ENCODE measurements at regions not wholly inside any gene's neighbourhood (a gene's known extent, or its start where the extent isn't known, plus 50 kb on each side); places are given as distances from the start of the nearest gene placed in this dataset.

DNA sequence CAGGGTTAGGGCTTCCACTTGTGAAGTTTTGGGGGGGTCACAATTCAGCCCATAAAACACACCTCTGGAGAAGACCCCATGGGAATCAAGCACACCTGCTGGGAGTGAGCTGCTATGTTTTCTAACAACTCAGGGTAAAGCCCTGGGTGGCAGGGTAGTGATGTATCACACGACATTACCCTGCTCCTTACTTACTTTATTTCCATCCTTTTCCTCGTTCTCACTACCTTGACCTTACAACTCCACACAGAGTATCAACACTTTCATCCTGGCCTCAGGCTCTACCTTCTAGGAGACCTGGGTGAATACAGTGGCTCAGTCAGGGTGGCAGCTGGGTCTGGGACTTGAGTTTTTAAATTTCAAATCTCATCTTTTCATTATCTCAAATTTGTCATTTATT is 290.3 kb downstream of the CYRIA start:
- H3K4me3 Mint-ChIP-seq = no peak overlapping the region
- Histone ChIP-seq H3K27me3 (ENCODE audit: insufficient read depth, low read length, poor library complexity, severe bottlenecking) (no peaks in the 10 kb centered on the region), H3K9me3 (ENCODE audit: low read length) (no peaks in the 10 kb centered on the region), H3K4me1 (ENCODE audit: insufficient read depth, low read length) (no peaks in the 10 kb centered on the region), H3K4me3 (ENCODE audit: low read length) (no peak overlapping the region), H3K27ac (ENCODE audit: low read depth, low read length) (no peak overlapping the region), H3K36me3 (ENCODE audit: insufficient read depth, low read length) (no peaks in the 10 kb centered on the region)
- H3K27ac Mint-ChIP-seq = no peak overlapping the region
- ChIA-PET CTCF (no interaction called here), POLR2A (no interaction called here)
- H3K36me3 Mint-ChIP-seq = no peaks in the 10 kb centered on the region
- no peaks in the 10 kb centered on the region for H3K4me1 Mint-ChIP-seq
- no peaks in the 10 kb centered on the region for H3K9me3 Mint-ChIP-seq
- no peak for DNase-seq
- peaks cover 0 to 1% of the 10 kb centered on the region in 2 donors for H3K27me3 Mint-ChIP-seq

DNA sequence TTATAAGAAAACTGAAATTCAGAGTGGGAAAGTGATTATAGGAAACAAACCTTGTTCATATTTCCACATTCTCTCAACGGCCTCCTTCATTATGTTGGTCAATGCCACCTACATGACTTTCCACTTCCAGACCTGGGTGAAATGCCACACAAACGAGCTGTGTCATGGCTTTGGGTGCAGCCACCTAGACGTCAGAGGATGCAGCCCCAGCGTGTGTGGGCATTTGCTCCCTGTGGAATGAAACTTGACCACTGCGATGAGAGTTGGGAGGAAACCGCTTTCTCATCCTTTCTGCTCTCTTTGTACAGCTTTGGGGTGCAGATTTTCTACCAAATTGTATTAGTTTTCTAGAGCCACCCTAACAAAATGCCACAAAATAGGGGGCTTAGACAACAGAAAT is 291.0 kb downstream of the CYRIA start:
- CTCF ChIA-PET = no interaction called here
- POLR2A ChIA-PET = no interaction called here
- H3K4me1 ChIP-seq (ENCODE audit: insufficient read depth, low read length) = no peaks in the 10 kb centered on the region
- Mint-ChIP-seq H3K27ac (no peak overlapping the region), H3K9me3 (no peaks in the 10 kb centered on the region), H3K4me1 (no peaks in the 10 kb centered on the region), H3K4me3 (no peak overlapping the region), H3K36me3 (no peaks in the 10 kb centered on the region), H3K27me3 (peaks cover 0 to 1% of the 10 kb centered on the region in 2 donors)
- no peaks in the 10 kb centered on the region for H3K27me3 ChIP-seq (ENCODE audit: insufficient read depth, low read length, poor library complexity, severe bottlenecking)
- H3K9me3 ChIP-seq (ENCODE audit: low read length) = no peaks in the 10 kb centered on the region
- no peaks in the 10 kb centered on the region for H3K36me3 ChIP-seq (ENCODE audit: insufficient read depth, low read length)
- no peak overlapping the region for H3K4me3 ChIP-seq (ENCODE audit: low read length)
- no peak for DNase-seq
- H3K27ac ChIP-seq (ENCODE audit: low read depth, low read length) = no peak overlapping the region

DNA sequence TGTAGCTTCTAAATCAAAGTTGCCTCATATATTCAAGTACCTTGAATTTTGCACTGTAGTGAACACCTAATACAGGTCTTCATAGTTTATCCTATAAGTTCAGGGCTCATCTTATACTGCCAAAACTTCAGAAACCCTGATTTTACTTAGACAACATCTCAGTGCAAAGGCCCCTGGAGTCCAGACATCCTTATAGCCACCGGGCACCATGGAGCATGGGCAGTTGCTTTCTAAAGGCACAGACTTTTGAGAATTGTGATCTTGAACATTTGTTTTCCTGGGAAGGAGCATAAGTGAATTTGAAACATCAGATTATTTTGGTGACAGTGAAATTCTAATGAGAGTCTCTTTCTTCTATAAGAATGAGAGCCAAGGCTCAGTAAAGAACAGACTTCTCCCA is 292.3 kb downstream of the CYRIA start:
- ChIA-PET CTCF (no interaction called here), POLR2A (no interaction called here)
- no peaks in the 10 kb centered on the region for H3K27me3 ChIP-seq (ENCODE audit: insufficient read depth, low read length, poor library complexity, severe bottlenecking)
- no peaks in the 10 kb centered on the region for H3K36me3 ChIP-seq (ENCODE audit: insufficient read depth, low read length)
- H3K4me1 ChIP-seq (ENCODE audit: insufficient read depth, low read length) = no peaks in the 10 kb centered on the region
- H3K27ac Mint-ChIP-seq = no peak overlapping the region
- DNase-seq = no peak
- H3K9me3 Mint-ChIP-seq = no peaks in the 10 kb centered on the region
- no peaks in the 10 kb centered on the region for H3K4me1 Mint-ChIP-seq
- peaks cover 0 to under 1% of the 10 kb centered on the region in 2 donors for H3K27me3 Mint-ChIP-seq
- H3K27ac ChIP-seq (ENCODE audit: low read depth, low read length) = no peak overlapping the region
- H3K9me3 ChIP-seq (ENCODE audit: low read length) = no peaks in the 10 kb centered on the region
- H3K36me3 Mint-ChIP-seq = no peaks in the 10 kb centered on the region
- H3K4me3 ChIP-seq (ENCODE audit: low read length) = no peak overlapping the region
- no peak overlapping the region for H3K4me3 Mint-ChIP-seq

DNA sequence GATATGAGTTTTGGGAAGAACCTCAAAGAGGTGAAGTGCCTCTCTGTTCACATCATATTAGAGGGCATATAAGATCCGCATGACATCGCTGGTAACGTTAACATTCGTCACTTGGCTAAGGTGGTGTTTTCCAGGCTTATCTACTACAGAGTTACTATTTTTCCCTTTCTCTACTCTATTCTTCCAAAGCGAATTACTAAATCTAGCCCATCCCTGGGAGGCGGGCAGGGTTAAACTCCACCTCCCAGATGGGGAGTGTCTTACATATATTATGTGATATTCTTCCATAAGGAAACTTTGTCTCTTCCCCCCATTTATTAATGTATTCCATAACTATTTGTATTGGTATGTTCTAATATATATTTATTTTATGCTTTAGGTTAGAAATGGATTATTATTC is 293.9 kb downstream of the CYRIA start:
- CTCF ChIA-PET = no interaction called here
- no peak for DNase-seq
- POLR2A ChIA-PET = no interaction called here
- Mint-ChIP-seq H3K4me3 (no peak overlapping the region), H3K27ac (no peak overlapping the region), H3K9me3 (no peaks in the 10 kb centered on the region), H3K27me3 (no peaks in the 10 kb centered on the region), H3K36me3 (no peaks in the 10 kb centered on the region), H3K4me1 (no peaks in the 10 kb centered on the region)
- Histone ChIP-seq H3K4me3 (ENCODE audit: low read length) (no peak overlapping the region), H3K27me3 (ENCODE audit: insufficient read depth, low read length, poor library complexity, severe bottlenecking) (no peaks in the 10 kb centered on the region), H3K36me3 (ENCODE audit: insufficient read depth, low read length) (no peaks in the 10 kb centered on the region), H3K4me1 (ENCODE audit: insufficient read depth, low read length) (no peaks in the 10 kb centered on the region), H3K9me3 (ENCODE audit: low read length) (no peaks in the 10 kb centered on the region), H3K27ac (ENCODE audit: low read depth, low read length) (no peak overlapping the region)

DNA sequence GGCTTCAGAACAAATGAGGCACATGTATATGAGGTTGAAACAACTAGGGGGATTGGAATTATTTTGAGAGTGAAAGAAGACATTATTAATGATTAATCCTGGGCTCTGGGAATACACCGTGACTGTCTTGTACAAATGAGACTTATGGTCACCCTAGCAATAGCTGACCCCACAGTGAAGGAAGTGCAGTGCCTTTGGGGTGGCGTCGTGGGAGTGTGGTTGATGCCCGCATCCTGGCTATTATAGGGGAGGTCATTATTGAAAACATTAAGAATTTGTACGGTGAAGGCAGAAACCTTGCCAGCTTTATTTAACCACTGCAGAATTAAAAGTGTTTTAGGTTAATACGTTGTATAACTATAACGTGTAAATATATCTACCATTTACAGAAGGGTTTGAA is 296.7 kb downstream of the CYRIA start:
- Mint-ChIP-seq H3K4me3 (no peak overlapping the region), H3K9me3 (peaks cover 0 to 4% (median 0%) of the 10 kb centered on the region in 5 donors), H3K4me1 (no peaks in the 10 kb centered on the region), H3K27me3 (no peaks in the 10 kb centered on the region), H3K27ac (no peak overlapping the region), H3K36me3 (no peaks in the 10 kb centered on the region)
- DNase-seq = no peak
- Histone ChIP-seq H3K36me3 (ENCODE audit: insufficient read depth, low read length) (no peaks in the 10 kb centered on the region), H3K27me3 (ENCODE audit: insufficient read depth, low read length, poor library complexity, severe bottlenecking) (no peaks in the 10 kb centered on the region), H3K4me3 (ENCODE audit: low read length) (no peak overlapping the region), H3K27ac (ENCODE audit: low read depth, low read length) (no peak overlapping the region), H3K9me3 (ENCODE audit: low read length) (no peaks in the 10 kb centered on the region), H3K4me1 (ENCODE audit: insufficient read depth, low read length) (no peaks in the 10 kb centered on the region)
- POLR2A ChIA-PET = no interaction called here
- CTCF ChIA-PET = no interaction called here

DNA sequence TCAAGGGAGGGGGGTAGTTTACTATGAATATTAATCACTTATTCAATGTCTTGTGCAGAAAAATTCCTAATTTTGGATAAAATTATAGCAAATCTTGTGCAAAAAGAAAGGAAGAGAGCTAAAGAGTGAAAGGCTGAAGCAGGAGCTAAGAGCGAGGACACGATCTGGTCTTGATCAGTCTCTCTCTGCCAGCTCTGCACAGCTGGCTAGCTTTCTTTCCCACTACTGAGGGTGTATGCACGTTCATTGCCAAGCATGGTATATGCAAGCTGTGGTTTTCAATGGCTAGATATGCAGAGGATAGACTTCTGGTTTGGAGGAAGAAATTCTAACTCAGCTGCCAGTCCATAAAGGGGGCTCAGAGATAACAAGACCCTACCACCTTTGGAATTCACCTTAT is 297.3 kb downstream of the CYRIA start:
- no peaks in the 10 kb centered on the region for H3K27me3 ChIP-seq (ENCODE audit: insufficient read depth, low read length, poor library complexity, severe bottlenecking)
- ChIA-PET POLR2A (no interaction called here), CTCF (no interaction called here)
- no peaks in the 10 kb centered on the region for H3K36me3 ChIP-seq (ENCODE audit: insufficient read depth, low read length)
- no peak overlapping the region for H3K4me3 Mint-ChIP-seq
- H3K36me3 Mint-ChIP-seq = no peaks in the 10 kb centered on the region
- no peaks in the 10 kb centered on the region for H3K4me1 ChIP-seq (ENCODE audit: insufficient read depth, low read length)
- H3K27ac ChIP-seq (ENCODE audit: low read depth, low read length) = no peak overlapping the region
- H3K9me3 ChIP-seq (ENCODE audit: low read length) = no peaks in the 10 kb centered on the region
- H3K9me3 Mint-ChIP-seq = peaks cover 0 to 4% (median 2%) of the 10 kb centered on the region in 5 donors
- H3K27ac Mint-ChIP-seq = no peak overlapping the region
- H3K27me3 Mint-ChIP-seq = no peaks in the 10 kb centered on the region
- no peak overlapping the region for H3K4me3 ChIP-seq (ENCODE audit: low read length)
- no peak for DNase-seq
- H3K4me1 Mint-ChIP-seq = no peaks in the 10 kb centered on the region

DNA sequence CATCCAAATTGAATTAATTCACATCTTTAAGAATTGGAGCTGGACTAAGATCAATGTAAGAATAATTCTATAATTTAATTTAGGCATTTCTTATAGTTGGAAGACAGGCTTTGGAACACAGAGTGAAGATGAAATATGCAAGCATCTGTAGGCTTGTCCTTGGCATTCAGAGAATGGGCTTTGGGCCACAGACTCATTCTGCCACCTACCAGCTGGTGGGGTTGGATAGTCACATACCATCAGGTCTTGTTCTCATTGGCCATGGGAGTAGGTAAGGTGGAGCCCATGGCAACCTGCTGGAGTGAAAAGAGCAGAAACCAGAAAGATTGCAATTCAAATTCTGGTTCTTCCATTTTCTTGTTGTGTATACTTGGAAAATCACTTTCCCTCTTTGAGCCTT is 300.3 kb downstream of the CYRIA start:
- H3K27me3 Mint-ChIP-seq = no peaks in the 10 kb centered on the region
- CTCF ChIA-PET = no interaction called here
- POLR2A ChIA-PET = no interaction called here

DNA sequence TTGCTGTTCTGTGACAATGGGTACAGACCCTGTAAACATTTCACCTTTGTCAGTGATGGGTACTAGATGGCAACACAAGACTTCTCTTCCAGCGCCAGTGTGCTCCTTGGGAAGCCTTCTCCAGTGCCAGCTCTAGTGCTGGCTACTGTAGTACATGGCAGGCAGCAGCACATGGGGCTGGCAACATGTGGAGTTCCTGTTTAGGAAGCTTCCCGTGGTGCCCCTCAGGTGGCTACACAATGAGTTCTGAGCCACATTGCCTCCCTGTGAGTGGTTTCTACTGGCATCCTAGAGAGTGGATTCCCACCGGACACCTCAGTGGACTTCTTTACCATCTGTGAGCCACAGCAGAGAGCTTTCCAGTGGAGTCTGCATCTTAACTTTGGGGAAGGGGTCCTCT is 302.1 kb downstream of the CYRIA start:
- ChIA-PET CTCF (no interaction called here), POLR2A (no interaction called here)
- Histone ChIP-seq H3K4me1 (ENCODE audit: insufficient read depth, low read length) (no peaks in the 10 kb centered on the region), H3K4me3 (ENCODE audit: low read length) (no peak overlapping the region), H3K36me3 (ENCODE audit: insufficient read depth, low read length) (no peaks in the 10 kb centered on the region), H3K9me3 (ENCODE audit: low read length) (no peaks in the 10 kb centered on the region), H3K27me3 (ENCODE audit: insufficient read depth, low read length, poor library complexity, severe bottlenecking) (no peaks in the 10 kb centered on the region), H3K27ac (ENCODE audit: low read depth, low read length) (no peak overlapping the region)
- Mint-ChIP-seq H3K4me1 (no peaks in the 10 kb centered on the region), H3K36me3 (no peaks in the 10 kb centered on the region), H3K9me3 (peaks cover 4 to 8% (median 6%) of the 10 kb centered on the region in 5 donors), H3K27ac (no peak overlapping the region), H3K4me3 (no peak overlapping the region), H3K27me3 (no peaks in the 10 kb centered on the region)
- no peak for DNase-seq

More for the DNA sequence above, 300.3 kb downstream of the CYRIA start:
- no peaks in the 10 kb centered on the region for H3K36me3 ChIP-seq (ENCODE audit: insufficient read depth, low read length)
- DNase-seq = no peak
- no peak overlapping the region for H3K27ac Mint-ChIP-seq
- H3K27ac ChIP-seq (ENCODE audit: low read depth, low read length) = no peak overlapping the region
- no peaks in the 10 kb centered on the region for H3K4me1 Mint-ChIP-seq
- no peaks in the 10 kb centered on the region for H3K27me3 ChIP-seq (ENCODE audit: insufficient read depth, low read length, poor library complexity, severe bottlenecking)
- H3K4me3 Mint-ChIP-seq = no peak overlapping the region
- peaks cover 0 to 4% (median 3%) of the 10 kb centered on the region in 5 donors for H3K9me3 Mint-ChIP-seq
- H3K9me3 ChIP-seq (ENCODE audit: low read length) = no peaks in the 10 kb centered on the region
- H3K4me3 ChIP-seq (ENCODE audit: low read length) = no peak overlapping the region
- no peaks in the 10 kb centered on the region for H3K4me1 ChIP-seq (ENCODE audit: insufficient read depth, low read length)
- no peaks in the 10 kb centered on the region for H3K36me3 Mint-ChIP-seq

DNA sequence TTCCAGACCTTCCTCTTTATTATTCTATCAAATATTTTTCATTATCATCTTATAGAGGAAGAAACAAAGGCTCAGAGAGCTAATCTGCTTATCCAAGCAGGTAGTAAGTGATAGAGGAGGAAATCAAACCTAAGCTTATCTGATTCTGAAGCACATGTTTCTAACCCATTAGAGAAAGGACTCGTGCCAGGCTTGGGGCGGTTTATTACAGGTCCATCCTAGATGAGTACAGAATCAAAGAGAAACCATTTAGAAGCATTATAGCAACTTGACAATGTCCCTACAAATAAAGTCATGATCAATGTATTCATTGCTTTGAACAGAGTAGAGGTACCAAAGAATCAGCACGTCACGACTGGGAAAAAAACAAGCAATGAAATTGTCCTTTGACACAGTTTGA is 303.0 kb downstream of the CYRIA start:
- POLR2A ChIA-PET = no interaction called here

More for the DNA sequence above, 303.0 kb downstream of the CYRIA start:
- Histone ChIP-seq H3K4me3 (ENCODE audit: low read length) (no peak overlapping the region), H3K27ac (ENCODE audit: low read depth, low read length) (no peak overlapping the region), H3K27me3 (ENCODE audit: insufficient read depth, low read length, poor library complexity, severe bottlenecking) (no peaks in the 10 kb centered on the region), H3K36me3 (ENCODE audit: insufficient read depth, low read length) (no peaks in the 10 kb centered on the region), H3K4me1 (ENCODE audit: insufficient read depth, low read length) (no peaks in the 10 kb centered on the region), H3K9me3 (ENCODE audit: low read length) (no peaks in the 10 kb centered on the region)
- peaks cover 4 to 8% (median 6%) of the 10 kb centered on the region in 5 donors for H3K9me3 Mint-ChIP-seq
- no peaks in the 10 kb centered on the region for H3K36me3 Mint-ChIP-seq
- no peaks in the 10 kb centered on the region for H3K27me3 Mint-ChIP-seq
- no peak for DNase-seq
- H3K4me1 Mint-ChIP-seq = no peaks in the 10 kb centered on the region
- H3K27ac Mint-ChIP-seq = no peak overlapping the region
- H3K4me3 Mint-ChIP-seq = no peak overlapping the region
- CTCF ChIA-PET = no interaction called here
